ENCODE measurements at regions not wholly inside any gene's neighbourhood (a gene's known extent, or its start where the extent isn't known, plus 50 kb on each side); places are given as distances from the start of the nearest gene placed in this dataset.

DNA sequence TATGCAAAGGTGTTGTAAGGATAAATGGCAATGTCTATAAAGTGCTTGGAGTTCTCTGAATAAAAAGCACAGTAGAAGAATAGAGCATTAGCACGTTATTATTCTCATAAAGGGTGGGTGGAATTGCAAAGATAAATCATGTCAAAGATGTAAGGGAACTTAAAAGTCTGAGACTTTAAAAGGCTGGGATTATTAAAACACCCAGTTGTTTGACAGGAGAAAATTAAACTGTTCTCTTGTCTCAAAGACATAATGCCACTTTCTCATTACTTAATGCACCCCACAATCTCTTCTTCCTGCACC is 70.4 kb upstream of the PDE10A start:
- no peak for TF ChIP-seq POLR2A (IDR thresholded peaks at IDR 0.05)
- TF ChIP-seq, protein P1, sequence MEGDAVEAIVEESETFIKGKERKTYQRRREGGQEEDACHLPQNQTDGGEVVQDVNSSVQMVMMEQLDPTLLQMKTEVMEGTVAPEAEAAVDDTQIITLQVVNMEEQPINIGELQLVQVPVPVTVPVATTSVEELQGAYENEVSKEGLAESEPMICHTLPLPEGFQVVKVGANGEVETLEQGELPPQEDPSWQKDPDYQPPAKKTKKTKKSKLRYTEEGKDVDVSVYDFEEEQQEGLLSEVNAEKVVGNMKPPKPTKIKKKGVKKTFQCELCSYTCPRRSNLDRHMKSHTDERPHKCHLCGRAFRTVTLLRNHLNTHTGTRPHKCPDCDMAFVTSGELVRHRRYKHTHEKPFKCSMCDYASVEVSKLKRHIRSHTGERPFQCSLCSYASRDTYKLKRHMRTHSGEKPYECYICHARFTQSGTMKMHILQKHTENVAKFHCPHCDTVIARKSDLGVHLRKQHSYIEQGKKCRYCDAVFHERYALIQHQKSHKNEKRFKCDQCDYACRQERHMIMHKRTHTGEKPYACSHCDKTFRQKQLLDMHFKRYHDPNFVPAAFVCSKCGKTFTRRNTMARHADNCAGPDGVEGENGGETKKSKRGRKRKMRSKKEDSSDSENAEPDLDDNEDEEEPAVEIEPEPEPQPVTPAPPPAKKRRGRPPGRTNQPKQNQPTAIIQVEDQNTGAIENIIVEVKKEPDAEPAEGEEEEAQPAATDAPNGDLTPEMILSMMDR (IDR thresholded peaks at IDR 0.05), result no peak

Measured in uterus (tissue), 2 donors.